Adrenal gland (tissue), 9 donors: ENCODE measurements at regions not wholly inside any gene's neighbourhood (a gene's known extent, or its start where the extent isn't known, plus 50 kb on each side); places are given as distances from the start of the nearest gene placed in this dataset.

Experiments used
- DNase-seq, 7 donors: peaks; one replicate each; pipeline ENCODE4 v3.0.0-alpha.2; 2019 to 2020
- H3K27ac ChIP-seq, 5 donors: fragments of 200-600 bp; sonication (generic) in 4 of 5; 1 replicate in 3 of 5; 2 replicates in 2 of 5; pipeline versions ENCODE4 v1.5.1 to v1.8.0; 2016 to 2020; ENCODE audit warnings: mild to moderate bottlenecking in 1 of 5
- H3K27me3 ChIP-seq: fragments of 200-600 bp; 2 replicates; pipeline ENCODE4 v1.8.0; 2021
- H3K36me3 ChIP-seq, 2 donors: fragments of 200-600 bp; replicated peaks in 1 of 2; 1 replicate in 1 of 2; 2 replicates in 1 of 2; pipeline versions ENCODE4 v1.5.1 to v1.8.0; 2018 to 2022
- H3K4me1 ChIP-seq, 2 donors: fragments of 200-600 bp; replicated peaks in 1 of 2; 1 replicate in 1 of 2; 2 replicates in 1 of 2; pipeline versions ENCODE4 v1.5.1 to v1.8.0; 2018 to 2021
- H3K4me3 ChIP-seq, 4 donors: fragments of 200-600 bp; sonication (generic) in 3 of 4; one replicate each; pipeline ENCODE4 v1.5.1; 2016 to 2018
- H3K9me3 ChIP-seq, 3 donors: fragments of 200-600 bp; sonication (generic) in 1 of 3; replicated peaks in 1 of 3; 1 replicate in 2 of 3; 2 replicates in 1 of 3; pipeline versions ENCODE4 v1.5.1 to v1.8.0; 2016 to 2021
- CTCF ChIP-seq, 6 experiments: fragments of 450-650 bp in 4 of 6; fragments of 200-600 bp in 2 of 6; sonication (generic) in 1 of 6; IDR thresholded peaks; 1 replicate in 5 of 6; 2 replicates in 1 of 6; pipeline versions ENCODE4 v1.5.1 to v1.8.0; 2016 to 2021; ENCODE audit warnings: antibody characterized with exemption in 6 of 6, mild to moderate bottlenecking in 2 of 6, moderate library complexity in 1 of 6
- POLR2A ChIP-seq, 2 donors: fragments of 450-650 bp; IDR thresholded peaks; one replicate each; pipeline ENCODE4 v1.6.1; 2017; ENCODE audit warnings: antibody characterized with exemption in 2 of 2, mild to moderate bottlenecking in 2 of 2, moderate library complexity in 1 of 2
- WGBS, 4 donors: extraction: QIAGEN DNeasy Blood & Tissue Kit in 2 of 4; methylation state at CpG; one replicate each; pipeline versions ENCODE4 v1.1.5 to v1.1.7; 2013 to 2017; 5-methylcytosine and 5-hydroxymethylcytosine counted together
- intact Hi-C, 2 donors: fragments of 100-400 bp; cut with DNase I; formaldehyde crosslinking; loops; one replicate each; pipeline versions ENCODE4 v1.14.1 to v1.15.0; 2022 to 2023
- donor health status: healthy with polysubstance abuse.
- donor health status: Bipolar disorder and iron deficiency.
- donor health status: DM: yes; HTN: yes; CAD: no.
- donor health status: DM: no; HTN: no; CAD: no.
- donor health status: DM: no; HTN: no; CAD: no.

- no peak for TF ChIP-seq CTCF (IDR thresholded peaks at IDR 0.05)
- DNase-seq, result no peak
- no peaks in the 10 kb centered on the region for H3K4me1 ChIP-seq
These were observed 435.5 kb downstream of the DTWD2 start for GRCh38 chr5:118552731-118553360.

GRCh38 chr5:118552146-118552545, 436.2 kb downstream of the DTWD2 start:
- Histone ChIP-seq H3K27me3 (no peaks in the 10 kb centered on the region), H3K27ac (no peak overlapping the region), H3K4me3 (no peak overlapping the region), H3K4me1 (no peaks in the 10 kb centered on the region), H3K36me3 (no peaks in the 10 kb centered on the region), H3K9me3 (no peaks in the 10 kb centered on the region)
- intact Hi-C loops, result no loop called here
- no peak for TF ChIP-seq POLR2A (IDR thresholded peaks at IDR 0.05)
- TF ChIP-seq CTCF (IDR thresholded peaks at IDR 0.05), result no peak
- 70 to 93% (median 78%) methylated on average over 2 of the region's 2 CpGs for WGBS, 4 donors
- no peak for DNase-seq

More at GRCh38 chr5:118552731-118553360, 435.5 kb downstream of the DTWD2 start:
- Histone ChIP-seq H3K27me3 (no peaks in the 10 kb centered on the region), H3K4me3 (no peak overlapping the region), H3K36me3 (no peaks in the 10 kb centered on the region), H3K27ac (no peak overlapping the region), H3K9me3 (no peaks in the 10 kb centered on the region)
- 75 to 89% (median 85%) methylated on average over 2 of the region's 2 CpGs for WGBS, 4 donors
- intact Hi-C loops, result no loop called here

GRCh38 chr5:118551716-118552115, 436.6 kb downstream of the DTWD2 start:
- no peaks in the 10 kb centered on the region for H3K27me3 ChIP-seq
- WGBS, 4 donors, result 24 to 61% (median 51%) methylated on average over 1 of the region's 1 CpG
- intact Hi-C loops, result no loop called here

GRCh38 chr5:118551031-118551430, 437.3 kb downstream of the DTWD2 start:
- no peak for TF ChIP-seq CTCF (IDR thresholded peaks at IDR 0.05)
- TF ChIP-seq POLR2A (IDR thresholded peaks at IDR 0.05), result no peak
- Histone ChIP-seq H3K4me3 (no peak overlapping the region), H3K27me3 (no peaks in the 10 kb centered on the region), H3K27ac (no peak overlapping the region), H3K36me3 (no peaks in the 10 kb centered on the region), H3K4me1 (no peaks in the 10 kb centered on the region), H3K9me3 (no peaks in the 10 kb centered on the region)
- intact Hi-C loops, result no loop called here
- DNase-seq, result no peak

More at GRCh38 chr5:118551716-118552115, 436.6 kb downstream of the DTWD2 start:
- Histone ChIP-seq H3K4me3 (no peak overlapping the region), H3K9me3 (no peaks in the 10 kb centered on the region), H3K36me3 (no peaks in the 10 kb centered on the region), H3K27ac (no peak overlapping the region), H3K4me1 (no peaks in the 10 kb centered on the region)
- no peak for TF ChIP-seq CTCF (IDR thresholded peaks at IDR 0.05)
- no peak for TF ChIP-seq POLR2A (IDR thresholded peaks at IDR 0.05)
- no peak for DNase-seq
